Type B pancreatic cell (in vitro differentiated cells): ENCODE measurements at regions not wholly inside any gene's neighbourhood (a gene's known extent, or its start where the extent isn't known, plus 50 kb on each side); places are given as distances from the start of the nearest gene placed in this dataset.

Experiments
- DNase-seq: peaks from one replicate; pipeline ENCODE4 v3.0.0; 2021; ENCODE audit warnings: mixed read lengths; ENCODE audit not compliant: unreplicated experiment; ENCODE audit errors: extremely low spot score
- H3K27ac Mint-ChIP-seq: 2 replicates; pipeline ENCODE4 v1.8.0; 2021; ENCODE audit warnings: mild to moderate bottlenecking, mixed read lengths
- H3K27me3 Mint-ChIP-seq: 2 replicates; pipeline ENCODE4 v1.8.0; 2021; ENCODE audit warnings: mixed read lengths
- H3K36me3 Mint-ChIP-seq: 2 replicates; pipeline ENCODE4 v1.8.0; 2021; ENCODE audit warnings: mixed read lengths
- H3K4me1 Mint-ChIP-seq: one replicate; pipeline ENCODE4 v1.8.0; 2021; ENCODE audit warnings: mixed read lengths; ENCODE audit not compliant: unreplicated experiment
- H3K4me3 Mint-ChIP-seq: 2 replicates; pipeline ENCODE4 v1.8.0; 2021; ENCODE audit warnings: mild to moderate bottlenecking, mixed read lengths
- H3K9me3 Mint-ChIP-seq: 2 replicates; pipeline ENCODE4 v1.8.0; 2021; ENCODE audit warnings: mixed read lengths
- CTCF ChIP-seq: fragments of 200-600 bp; sonication (generic); conservative IDR thresholded peaks from 2 replicates; pipeline ENCODE4 v1.5.0; 2021; ENCODE audit warnings: antibody characterized with exemption, mild to moderate bottlenecking

GRCh38 chr18:75548353-75548905 lies 120.9 kb upstream of the SMIM21 start:
- no peaks in the 10 kb centered on the region for H3K9me3 Mint-ChIP-seq
- peaks cover 44% of the 10 kb centered on the region for H3K4me1 Mint-ChIP-seq
- no peak for TF ChIP-seq CTCF
- DNase-seq = no peak
- H3K4me3 Mint-ChIP-seq = peak overlapping the region; percentile 21
- peaks cover 24% of the 10 kb centered on the region for H3K27me3 Mint-ChIP-seq
- H3K27ac Mint-ChIP-seq = no peak overlapping the region
- H3K36me3 Mint-ChIP-seq = no peaks in the 10 kb centered on the region

GRCh38 chr18:75546964-75547363 lies 119.5 kb upstream of the SMIM21 start:
- H3K9me3 Mint-ChIP-seq = no peaks in the 10 kb centered on the region
- H3K27me3 Mint-ChIP-seq = peaks cover 26% of the 10 kb centered on the region
- H3K27ac Mint-ChIP-seq = no peak overlapping the region
- peaks cover 44% of the 10 kb centered on the region for H3K4me1 Mint-ChIP-seq
- no peak overlapping the region for H3K4me3 Mint-ChIP-seq
- no peak for DNase-seq
- TF ChIP-seq CTCF = no peak
- H3K36me3 Mint-ChIP-seq = no peaks in the 10 kb centered on the region

GRCh38 chr18:75545189-75545588 lies 117.7 kb upstream of the SMIM21 start:
- Mint-ChIP-seq H3K4me3 (no peak overlapping the region), H3K27ac (no peak overlapping the region), H3K27me3 (peaks cover 21% of the 10 kb centered on the region), H3K4me1 (peaks cover 30% of the 10 kb centered on the region), H3K9me3 (no peaks in the 10 kb centered on the region), H3K36me3 (no peaks in the 10 kb centered on the region)
- no peak for DNase-seq
- TF ChIP-seq CTCF = no peak

- TF ChIP-seq CTCF = no peak
- Mint-ChIP-seq H3K27me3 (peaks cover 17% of the 10 kb centered on the region), H3K36me3 (no peaks in the 10 kb centered on the region), H3K4me3 (no peak overlapping the region), H3K27ac (no peak overlapping the region), H3K4me1 (peaks cover 23% of the 10 kb centered on the region), H3K9me3 (no peaks in the 10 kb centered on the region)
- DNase-seq = no peak
These were observed 117.0 kb upstream of the SMIM21 start for GRCh38 chr18:75544496-75544895.

- Mint-ChIP-seq H3K27ac (no peak overlapping the region), H3K4me1 (peaks cover 21% of the 10 kb centered on the region), H3K36me3 (no peaks in the 10 kb centered on the region), H3K9me3 (no peaks in the 10 kb centered on the region), H3K27me3 (peaks cover 12% of the 10 kb centered on the region), H3K4me3 (no peak overlapping the region)
- TF ChIP-seq CTCF = no peak
- DNase-seq = no peak
These were observed 116.6 kb upstream of the SMIM21 start for GRCh38 chr18:75544051-75544481.

- H3K27me3 Mint-ChIP-seq = peaks cover 5% of the 10 kb centered on the region
- DNase-seq = no peak
- H3K4me3 Mint-ChIP-seq = no peak overlapping the region
- no peaks in the 10 kb centered on the region for H3K4me1 Mint-ChIP-seq
- H3K9me3 Mint-ChIP-seq = no peaks in the 10 kb centered on the region
- H3K36me3 Mint-ChIP-seq = no peaks in the 10 kb centered on the region
- no peak overlapping the region for H3K27ac Mint-ChIP-seq
- TF ChIP-seq CTCF = no peak
These were observed 111.2 kb upstream of the SMIM21 start for GRCh38 chr18:75538727-75539126.
